ENCODE measurements at regions not wholly inside any gene's neighbourhood (a gene's known extent, or its start where the extent isn't known, plus 50 kb on each side); places are given as distances from the start of the nearest gene placed in this dataset.

DNA sequence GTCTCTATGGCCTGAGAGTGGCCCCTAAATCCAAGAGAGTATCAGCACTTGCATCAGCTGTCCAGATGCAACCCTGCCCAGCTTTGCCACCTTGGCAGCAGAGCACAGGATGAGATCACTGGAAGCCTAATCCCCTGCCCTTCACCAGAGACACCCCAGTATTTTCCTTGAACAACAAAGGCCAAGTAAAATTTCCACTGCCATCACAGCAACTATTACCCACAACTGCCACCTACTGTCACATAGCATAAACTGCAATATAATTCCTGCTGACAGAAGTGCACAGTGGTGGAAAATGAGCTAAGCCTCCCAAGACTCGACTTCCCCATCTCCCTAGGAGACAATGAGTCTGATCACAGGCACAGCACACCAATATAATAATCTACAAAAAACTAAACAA is 462.8 kb upstream of the ZWINT start:
- in situ Hi-C loops (cut with HindIII; ENCODE audit: low sequenced_read_pairs) = no loop called here
- no peak for DNase-seq (ENCODE audit: low read depth, low spot score)
- TF ChIP-seq, protein P1, sequence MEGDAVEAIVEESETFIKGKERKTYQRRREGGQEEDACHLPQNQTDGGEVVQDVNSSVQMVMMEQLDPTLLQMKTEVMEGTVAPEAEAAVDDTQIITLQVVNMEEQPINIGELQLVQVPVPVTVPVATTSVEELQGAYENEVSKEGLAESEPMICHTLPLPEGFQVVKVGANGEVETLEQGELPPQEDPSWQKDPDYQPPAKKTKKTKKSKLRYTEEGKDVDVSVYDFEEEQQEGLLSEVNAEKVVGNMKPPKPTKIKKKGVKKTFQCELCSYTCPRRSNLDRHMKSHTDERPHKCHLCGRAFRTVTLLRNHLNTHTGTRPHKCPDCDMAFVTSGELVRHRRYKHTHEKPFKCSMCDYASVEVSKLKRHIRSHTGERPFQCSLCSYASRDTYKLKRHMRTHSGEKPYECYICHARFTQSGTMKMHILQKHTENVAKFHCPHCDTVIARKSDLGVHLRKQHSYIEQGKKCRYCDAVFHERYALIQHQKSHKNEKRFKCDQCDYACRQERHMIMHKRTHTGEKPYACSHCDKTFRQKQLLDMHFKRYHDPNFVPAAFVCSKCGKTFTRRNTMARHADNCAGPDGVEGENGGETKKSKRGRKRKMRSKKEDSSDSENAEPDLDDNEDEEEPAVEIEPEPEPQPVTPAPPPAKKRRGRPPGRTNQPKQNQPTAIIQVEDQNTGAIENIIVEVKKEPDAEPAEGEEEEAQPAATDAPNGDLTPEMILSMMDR (IDR thresholded peaks at IDR 0.05; ENCODE audit: low read depth, low read length) = peak; percentile 9
- H3K4me3 ChIP-seq (ENCODE audit: low read depth, low read length) = no peak overlapping the region

DNA sequence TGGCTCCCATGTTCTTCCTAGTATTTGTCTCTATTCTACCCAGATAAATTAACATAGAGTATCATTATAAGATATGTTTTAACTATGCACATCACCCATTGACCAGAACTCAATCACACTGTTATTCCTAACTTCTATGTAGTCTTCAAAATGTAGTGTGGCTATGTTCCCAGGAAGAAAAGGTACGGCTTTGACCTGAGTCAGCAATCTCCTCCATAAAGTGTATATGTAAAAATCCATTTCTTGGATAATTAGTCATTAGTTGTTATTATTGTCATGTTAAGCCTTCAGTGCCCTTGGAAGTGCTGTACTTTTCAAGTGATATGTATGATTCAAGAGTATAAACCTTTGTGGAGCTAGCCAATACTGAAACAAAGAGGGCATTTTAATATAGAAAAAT is 444.0 kb upstream of the ZWINT start:
- TF ChIP-seq, protein P1 (IDR thresholded peaks at IDR 0.05; ENCODE audit: low read depth, low read length) = no peak
- no peak for DNase-seq (ENCODE audit: low read depth, low spot score)
- no peak overlapping the region for H3K4me3 ChIP-seq (ENCODE audit: low read depth, low read length)
- in situ Hi-C loops (cut with HindIII; ENCODE audit: low sequenced_read_pairs) = no loop called here

DNA sequence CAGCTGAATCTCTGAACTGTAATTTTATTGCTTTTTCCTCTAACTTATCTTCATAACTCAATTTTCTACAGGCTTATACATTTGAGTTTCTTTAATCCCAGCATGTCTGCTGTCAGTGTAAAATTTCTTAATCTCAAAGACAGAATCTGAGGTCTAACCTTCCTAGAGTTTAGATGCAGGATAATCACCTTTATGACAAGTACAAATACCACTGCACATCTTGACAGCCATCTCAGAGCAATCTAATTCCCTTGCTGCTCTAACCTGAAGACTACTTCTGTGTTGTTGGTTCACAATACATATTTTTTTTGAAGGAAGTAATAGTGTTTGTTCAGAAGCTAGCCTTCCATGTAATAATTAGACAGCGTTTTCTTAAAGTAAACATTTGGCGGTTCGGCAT is 424.2 kb upstream of the ZWINT start:
- in situ Hi-C loops (cut with HindIII; ENCODE audit: low sequenced_read_pairs) = no loop called here
- no peak overlapping the region for H3K4me3 ChIP-seq (ENCODE audit: low read depth, low read length)
- TF ChIP-seq, protein P1 (IDR thresholded peaks at IDR 0.05; ENCODE audit: low read depth, low read length) = no peak
- no peak for DNase-seq (ENCODE audit: low read depth, low spot score)

DNA sequence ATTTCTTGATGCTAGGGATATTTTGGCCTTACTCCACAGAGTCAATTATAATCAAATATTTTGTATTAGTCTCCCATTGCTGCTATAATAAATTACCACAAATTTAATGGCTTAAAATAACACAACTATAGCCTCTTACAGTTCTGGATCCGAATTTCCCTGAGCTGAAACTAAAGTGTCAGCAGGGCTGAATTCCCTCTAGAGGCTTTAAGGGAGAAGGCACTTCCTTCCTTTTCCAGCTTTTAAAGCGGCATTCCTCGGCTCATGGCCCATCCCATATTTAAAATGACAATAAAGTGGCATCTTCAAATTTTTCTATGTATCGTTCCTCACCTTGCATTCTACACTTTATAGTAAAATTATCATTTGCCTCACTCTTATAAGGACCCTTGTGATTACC is 421.4 kb upstream of the ZWINT start:
- in situ Hi-C loops (cut with HindIII; ENCODE audit: low sequenced_read_pairs) = no loop called here
- no peak for DNase-seq (ENCODE audit: low read depth, low spot score)
- TF ChIP-seq, protein P1 (IDR thresholded peaks at IDR 0.05; ENCODE audit: low read depth, low read length) = no peak
- no peak overlapping the region for H3K4me3 ChIP-seq (ENCODE audit: low read depth, low read length)

DNA sequence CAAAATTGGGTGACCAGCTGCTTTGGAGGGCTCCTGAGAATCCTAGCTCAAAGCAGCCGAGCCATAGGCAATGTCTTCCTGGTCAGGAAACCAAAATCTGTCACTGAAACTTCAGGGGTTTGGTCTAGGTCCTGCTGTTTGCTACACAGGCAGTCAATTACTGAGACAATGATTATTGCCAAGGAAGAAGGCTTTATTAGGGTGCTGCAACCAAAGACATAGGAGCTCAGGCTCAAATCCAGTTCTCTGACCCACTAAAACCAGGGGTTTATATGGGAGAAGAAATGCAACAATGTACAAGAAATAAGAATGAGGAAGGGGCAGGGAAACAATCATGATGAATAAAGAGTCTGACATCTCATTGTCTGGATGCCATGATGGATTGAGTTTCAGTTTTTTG is 410.3 kb upstream of the ZWINT start:
- no peak overlapping the region for H3K4me3 ChIP-seq (ENCODE audit: low read depth, low read length)
- TF ChIP-seq, protein P1 (IDR thresholded peaks at IDR 0.05; ENCODE audit: low read depth, low read length) = no peak
- in situ Hi-C loops (cut with HindIII; ENCODE audit: low sequenced_read_pairs) = no loop called here
- no peak for DNase-seq (ENCODE audit: low read depth, low spot score)

DNA sequence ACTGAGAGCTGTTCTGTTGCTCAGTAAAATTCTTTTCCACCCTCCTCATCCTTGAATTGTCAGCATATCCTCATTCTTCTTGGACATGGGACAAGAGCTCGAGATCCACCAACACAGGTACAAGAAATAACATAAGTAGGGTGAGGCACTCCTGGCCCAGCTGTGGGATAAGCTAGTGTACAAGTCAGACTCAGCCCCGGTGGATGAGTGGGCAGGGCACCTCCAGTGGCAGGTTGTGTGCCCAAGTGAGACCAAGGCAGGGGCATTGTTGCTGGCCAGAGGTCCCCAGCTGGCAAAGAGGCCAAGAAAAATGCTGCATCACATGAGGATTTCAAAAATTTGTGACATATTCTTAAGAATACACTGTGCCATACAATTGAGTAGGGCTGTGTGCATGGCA is 402.0 kb upstream of the ZWINT start:
- no peak for DNase-seq (ENCODE audit: low read depth, low spot score)
- TF ChIP-seq, protein P1 (IDR thresholded peaks at IDR 0.05; ENCODE audit: low read depth, low read length) = no peak
- H3K4me3 ChIP-seq (ENCODE audit: low read depth, low read length) = no peak overlapping the region
- in situ Hi-C loops (cut with HindIII; ENCODE audit: low sequenced_read_pairs) = no loop called here

DNA sequence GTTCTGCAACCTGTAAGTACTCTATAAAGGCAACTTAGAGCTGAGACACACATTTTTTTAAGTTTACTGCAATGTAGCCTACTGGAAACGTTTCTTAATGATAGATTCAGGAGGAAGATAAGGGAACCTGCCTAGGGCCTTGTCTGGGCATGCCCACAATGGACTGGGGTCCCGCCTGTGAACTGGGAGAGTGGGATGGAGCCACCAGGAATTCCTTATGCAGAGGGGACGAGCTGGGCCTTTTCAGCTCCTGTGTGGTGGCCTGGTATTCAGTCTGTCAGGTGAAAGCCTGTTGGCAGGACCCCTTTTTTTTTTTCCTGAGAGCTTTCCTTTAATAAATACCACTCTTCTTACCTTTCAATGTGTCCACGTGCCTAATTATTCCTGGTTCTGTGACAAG is 384.4 kb upstream of the ZWINT start:
- in situ Hi-C loops (cut with HindIII; ENCODE audit: low sequenced_read_pairs) = no loop called here

More for the DNA sequence above, 384.4 kb upstream of the ZWINT start:
- DNase-seq (ENCODE audit: low read depth, low spot score) = no peak
- TF ChIP-seq, protein P1 (IDR thresholded peaks at IDR 0.05; ENCODE audit: low read depth, low read length) = no peak
- no peak overlapping the region for H3K4me3 ChIP-seq (ENCODE audit: low read depth, low read length)

Data from astrocyte of the spinal cord (primary cell).